SIG-M5 treated with dmso at 0.1 percent for 504 hours (cell line): ENCODE measurements at regions not wholly inside any gene's neighbourhood (a gene's known extent, or its start where the extent isn't known, plus 50 kb on each side); places are given as distances from the start of the nearest gene placed in this dataset.
A peak's percentile ranks its signal among the peaks of the same experiment; 100 is the strongest.

ENCODE experiments used
- DNase-seq: peaks from one replicate; lab custom pipeline; 2025; ENCODE audit not compliant: unreplicated experiment; lab: John Stamatoyannopoulos, UW

GRCh38 chr1:68551459-68551858, 54.6 kb upstream of the DEPDC1 start:
- DNase-seq = no peak

DNA sequence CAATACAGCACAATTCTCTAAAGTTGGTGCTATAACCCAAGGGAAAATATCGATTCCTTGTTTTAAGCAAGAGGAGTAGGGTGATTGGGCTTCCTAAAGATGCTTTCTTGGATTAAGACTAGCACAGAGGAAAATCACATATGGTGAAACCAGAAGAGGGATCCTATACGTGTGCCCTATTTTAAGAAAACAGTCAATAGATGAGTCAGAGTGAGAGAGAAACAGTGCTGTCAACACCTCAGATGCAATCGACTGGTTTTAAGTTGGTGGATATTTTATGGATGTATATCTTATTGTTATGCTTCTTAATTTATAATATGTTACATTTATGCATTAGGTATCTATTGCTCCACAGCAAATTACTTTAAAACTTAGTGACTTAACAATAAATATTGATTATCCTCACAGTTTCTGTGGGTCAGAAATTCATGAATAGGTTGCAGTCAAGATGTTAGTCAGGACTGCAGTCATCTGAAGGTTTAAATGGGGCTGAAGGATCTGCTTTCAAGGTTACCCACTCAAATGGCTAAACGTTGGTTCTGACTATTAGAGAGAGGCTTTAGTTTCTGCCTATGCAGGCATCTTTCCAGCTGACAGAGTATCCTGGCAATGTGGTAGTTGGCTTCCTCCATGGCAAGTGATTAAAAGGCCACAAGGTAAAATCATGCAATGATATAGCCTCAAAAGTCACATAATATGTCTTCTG, 61.6 kb upstream of the DEPDC1 start:
- no peak for DNase-seq

DNA sequence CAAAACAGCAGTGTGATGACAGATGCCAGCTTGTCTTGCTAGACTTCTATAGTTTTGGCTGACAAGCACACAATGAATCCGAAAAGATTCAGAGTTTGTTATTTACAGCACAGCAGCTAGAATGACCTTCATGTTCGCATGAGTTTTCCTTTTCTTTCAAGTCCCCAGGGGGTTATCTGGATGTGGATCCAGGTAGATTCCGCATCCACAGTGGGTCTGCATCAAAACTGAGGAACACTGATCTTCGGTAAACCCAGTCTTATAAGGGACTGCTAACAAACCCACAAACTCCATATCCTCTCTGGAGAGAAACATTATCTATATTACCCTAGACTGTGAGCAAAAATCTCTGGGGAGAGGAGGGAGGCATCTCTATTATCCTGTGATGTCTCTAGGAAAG, 69.0 kb upstream of the DEPDC1 start:
- DNase-seq = no peak

DNA sequence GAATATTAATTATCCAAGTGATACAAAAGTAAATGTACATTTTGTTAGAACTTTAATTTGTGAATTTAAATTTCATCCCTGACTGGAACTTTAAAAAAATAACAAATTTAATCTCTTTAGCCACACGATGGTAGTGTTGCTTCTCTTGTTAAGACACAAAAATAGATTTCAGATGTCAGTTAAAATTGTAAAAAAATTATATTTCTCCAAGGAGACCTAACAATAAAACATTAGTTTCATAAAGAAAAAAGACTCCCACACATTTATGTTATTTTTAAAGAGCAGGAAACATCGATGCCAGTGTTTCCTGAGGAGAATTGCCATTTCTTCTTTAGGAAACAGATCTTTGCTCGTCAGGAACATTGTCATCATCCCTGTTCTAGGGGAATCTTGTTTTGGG, 74.0 kb upstream of the DEPDC1 start:
- no peak for DNase-seq

GRCh38 chr1:68571454-68572235, 74.8 kb upstream of the DEPDC1 start:
- DNase-seq = no peak

- no peak for DNase-seq
These were observed 88.5 kb upstream of the DEPDC1 start for GRCh38 chr1:68585351-68585750.

DNA sequence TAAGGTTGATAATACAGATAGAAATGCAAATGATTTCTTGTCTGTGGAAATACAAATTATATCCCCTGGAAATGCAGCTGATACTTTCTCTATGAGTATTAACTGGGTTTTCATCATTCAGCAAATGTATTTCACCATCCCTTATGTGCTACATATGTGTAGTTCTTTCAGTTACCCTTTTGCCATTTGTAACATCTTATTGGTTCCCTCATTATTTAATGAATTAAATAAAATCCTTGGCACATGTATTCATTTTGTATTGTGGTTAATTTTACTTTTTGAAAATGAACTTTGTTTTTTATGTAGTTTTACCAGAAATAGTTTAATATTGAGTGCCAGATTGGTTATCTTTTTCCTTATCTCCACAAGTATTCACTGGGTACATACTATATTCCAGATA, 89.9 kb upstream of the DEPDC1 start:
- no peak for DNase-seq

DNA sequence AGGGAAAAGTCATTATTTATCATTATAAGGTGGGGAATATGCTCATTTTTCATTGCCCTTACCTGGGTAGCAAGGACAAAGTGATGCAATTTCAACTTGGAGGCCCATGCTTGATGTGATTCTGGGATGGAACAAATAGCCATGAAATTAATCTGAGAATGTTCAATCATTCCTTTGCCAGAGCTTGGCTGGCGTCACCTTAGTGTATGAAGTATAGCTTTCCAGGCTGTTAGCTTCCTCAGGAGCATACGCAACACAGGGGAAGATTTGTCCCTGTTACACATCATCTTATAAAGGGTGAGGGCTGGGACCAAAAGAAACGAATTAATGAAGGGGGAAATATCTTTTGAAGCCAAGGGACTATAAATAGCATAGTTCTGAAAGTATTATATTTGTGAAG, 91.4 kb upstream of the DEPDC1 start:
- DNase-seq = no peak

DNA sequence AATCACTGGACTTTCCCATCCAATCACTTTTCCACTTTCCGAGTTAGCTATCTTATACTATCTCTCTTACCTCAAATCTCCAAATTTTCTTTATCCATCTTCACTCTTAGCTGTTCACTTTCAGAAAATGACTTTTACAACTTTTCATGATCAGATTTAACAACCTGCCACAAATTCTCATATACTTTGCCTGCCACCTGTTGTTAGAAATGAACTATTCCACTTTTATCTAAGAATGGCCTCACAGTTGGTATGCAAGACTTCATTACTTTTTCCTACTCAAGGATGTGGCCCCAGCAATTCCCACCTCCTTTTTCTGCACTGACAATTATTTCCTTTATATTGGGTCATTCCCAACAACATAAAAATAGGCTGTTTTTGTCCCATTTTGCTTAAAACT, 93.6 kb upstream of the DEPDC1 start:
- DNase-seq = no peak

- no peak for DNase-seq
These were observed 98.0 kb upstream of the DEPDC1 start for GRCh38 chr1:68594851-68595250.

GRCh38 chr1:68600049-68600661, 103.3 kb upstream of the DEPDC1 start:
- DNase-seq = peak; percentile 1

GRCh38 chr1:68608289-68608688, 111.4 kb upstream of the DEPDC1 start:
- no peak for DNase-seq

GRCh38 chr1:68615312-68615711, 118.4 kb upstream of the DEPDC1 start:
- no peak for DNase-seq

GRCh38 chr1:68617942-68618341, 121.1 kb upstream of the DEPDC1 start:
- no peak for DNase-seq

GRCh38 chr1:68620571-68620970, 123.7 kb upstream of the DEPDC1 start:
- DNase-seq = no peak

DNA sequence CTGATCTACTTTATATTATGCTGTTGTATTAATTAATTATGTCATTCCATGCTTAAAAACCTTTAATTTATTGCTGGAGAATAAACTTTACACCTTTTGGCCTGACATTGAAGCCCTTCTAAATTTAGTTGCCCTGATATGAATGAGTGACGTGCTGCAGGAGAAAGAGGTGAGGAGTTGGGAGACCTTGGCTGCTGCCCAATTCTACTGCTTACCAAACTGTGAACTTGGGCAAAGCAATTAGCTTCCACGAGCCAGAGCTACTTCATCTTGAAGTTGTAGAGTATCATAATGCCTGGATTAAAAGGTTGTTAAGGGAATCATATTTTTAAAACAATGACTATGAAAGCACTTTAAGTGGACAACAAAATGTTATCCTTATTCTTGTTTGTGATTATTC, 126.8 kb upstream of the DEPDC1 start:
- no peak for DNase-seq

DNA sequence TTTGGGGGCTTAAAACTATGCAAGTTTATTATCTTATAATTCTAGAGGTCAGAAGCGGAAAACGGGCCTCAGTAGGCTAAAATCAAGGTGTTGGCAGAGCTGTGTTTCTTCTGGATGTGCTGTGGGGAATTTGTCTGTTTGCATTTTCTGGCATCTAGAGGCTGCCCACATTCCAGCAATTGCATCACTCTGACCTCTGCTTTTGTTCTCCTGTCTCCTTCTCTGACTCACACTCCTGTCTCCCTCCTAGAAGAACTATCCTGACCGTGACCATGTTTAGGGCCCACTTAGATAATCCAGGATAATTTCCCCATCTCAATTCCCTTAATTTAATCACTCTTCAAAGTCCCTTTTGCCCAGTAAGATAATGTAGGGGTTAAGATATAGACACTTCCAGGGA, 127.4 kb upstream of the DEPDC1 start:
- DNase-seq = no peak

DNA sequence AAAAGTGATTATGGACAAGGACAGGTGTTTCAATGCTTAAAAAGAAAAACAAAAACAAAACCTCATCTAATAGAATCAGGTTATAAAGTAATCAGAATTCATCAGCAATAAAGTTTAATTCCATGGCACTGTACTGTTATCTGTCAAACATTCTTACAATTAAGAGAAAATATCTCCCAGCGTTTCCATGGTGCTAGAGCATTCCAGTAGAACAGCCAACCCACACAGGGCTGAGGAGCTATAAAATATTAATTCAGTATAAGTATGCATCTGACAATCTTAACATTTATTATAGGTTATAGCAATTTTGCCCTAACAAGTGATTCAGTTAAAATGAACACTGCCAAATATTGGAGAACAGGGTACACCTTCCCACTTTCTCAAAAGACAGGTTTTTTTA, 128.7 kb upstream of the DEPDC1 start:
- DNase-seq = no peak

DNA sequence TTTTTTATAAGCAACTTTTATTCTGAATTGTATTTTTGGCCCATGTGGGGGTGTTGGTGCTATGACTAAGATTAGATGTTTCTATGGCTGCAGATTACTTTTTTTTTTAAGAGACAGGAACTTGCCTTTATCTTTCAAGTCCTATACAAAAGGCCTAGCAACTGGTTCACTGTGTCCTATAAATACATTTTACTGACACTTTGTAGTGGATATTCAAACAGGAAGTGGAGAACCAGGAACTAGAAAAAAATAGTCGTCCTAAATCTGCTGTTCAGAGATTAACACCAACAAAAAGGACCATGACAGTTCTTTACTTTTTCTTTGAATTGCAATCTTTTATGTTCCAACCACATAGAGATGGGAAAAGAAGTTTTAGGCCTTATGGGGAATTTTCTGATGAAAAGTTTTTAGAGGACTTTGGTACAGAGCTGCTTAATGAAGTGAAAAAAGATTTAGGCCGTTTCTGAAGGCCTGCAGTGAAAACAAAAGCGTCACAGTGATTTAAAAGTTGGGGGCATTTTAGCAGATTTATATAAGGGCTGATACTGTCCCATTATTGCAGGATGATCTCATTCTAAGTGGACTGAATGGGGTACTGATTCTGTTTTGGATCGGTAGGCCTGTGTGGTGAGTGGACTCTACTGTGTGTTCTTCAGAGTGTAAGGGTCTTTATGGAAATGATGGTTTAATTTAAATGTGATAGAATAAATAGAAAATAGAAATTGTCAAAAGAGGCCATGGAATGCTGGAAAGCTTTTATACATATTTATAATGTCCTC, 136.4 kb upstream of the DEPDC1 start:
- DNase-seq = peak; percentile 2

DNA sequence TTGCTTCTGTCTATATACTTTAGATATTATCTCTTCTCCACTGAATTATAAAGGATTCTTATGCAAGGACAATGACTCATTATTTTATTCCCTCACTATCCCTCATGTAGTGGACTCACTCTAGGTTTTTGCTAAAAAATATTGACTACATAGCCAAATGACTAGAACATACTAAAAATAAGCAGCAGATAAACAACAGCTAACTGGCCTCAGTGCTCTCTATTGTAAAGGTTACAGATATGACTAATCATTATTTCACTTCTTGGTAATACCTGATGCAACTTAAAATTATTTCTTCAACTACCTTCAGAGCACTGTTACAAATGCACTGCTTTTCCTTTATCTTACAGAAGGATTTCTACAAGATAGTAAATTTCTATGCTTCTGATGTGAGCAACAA, 147.6 kb upstream of the DEPDC1 start:
- no peak for DNase-seq

DNA sequence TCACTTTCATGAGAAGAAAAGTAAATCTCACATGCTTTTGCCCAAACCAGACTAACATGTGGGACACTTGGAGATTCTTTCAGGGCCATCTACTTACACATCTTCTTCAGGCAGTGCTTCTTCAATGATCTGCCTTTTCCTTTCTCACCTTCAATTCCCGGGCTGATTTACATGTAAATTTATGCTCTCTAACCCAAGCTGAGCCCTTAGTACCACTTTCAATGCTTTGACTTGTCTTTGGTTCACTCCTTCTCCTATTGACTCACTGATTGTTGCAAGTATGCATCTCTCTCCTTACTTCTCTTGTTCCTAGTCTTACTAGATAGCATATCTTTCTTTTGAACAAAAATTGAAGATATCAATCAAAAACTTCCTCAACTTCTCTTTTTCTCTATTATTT, 154.2 kb upstream of the DEPDC1 start:
- no peak for DNase-seq

DNA sequence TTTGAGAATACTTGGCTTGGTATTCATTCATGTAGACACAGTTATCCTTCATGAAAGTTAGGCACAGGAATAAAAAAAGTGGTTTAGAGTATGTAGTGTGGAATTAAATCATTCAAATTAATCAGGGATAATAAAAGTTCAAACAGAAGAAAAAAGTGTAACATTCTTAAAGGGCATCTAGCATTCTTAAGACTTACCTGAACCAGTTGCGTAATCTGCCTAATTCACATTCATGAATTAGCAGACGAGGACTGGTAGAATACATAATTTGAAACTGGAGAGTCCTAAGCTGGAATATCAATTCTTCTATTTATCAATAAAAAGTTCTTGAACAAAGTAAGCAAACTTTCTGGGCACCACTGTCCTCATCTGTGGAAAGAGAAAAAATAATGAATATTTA, 157.0 kb upstream of the DEPDC1 start:
- DNase-seq = no peak
